ENCODE measurements at regions not wholly inside any gene's neighbourhood (a gene's known extent, or its start where the extent isn't known, plus 50 kb on each side); places are given as distances from the start of the nearest gene placed in this dataset.
"Not testable (repeated sequence)": the region's sequence is repeated elsewhere in the genome, so short reads cannot be mapped to it uniquely, and the experiment has no call there.

DNA sequence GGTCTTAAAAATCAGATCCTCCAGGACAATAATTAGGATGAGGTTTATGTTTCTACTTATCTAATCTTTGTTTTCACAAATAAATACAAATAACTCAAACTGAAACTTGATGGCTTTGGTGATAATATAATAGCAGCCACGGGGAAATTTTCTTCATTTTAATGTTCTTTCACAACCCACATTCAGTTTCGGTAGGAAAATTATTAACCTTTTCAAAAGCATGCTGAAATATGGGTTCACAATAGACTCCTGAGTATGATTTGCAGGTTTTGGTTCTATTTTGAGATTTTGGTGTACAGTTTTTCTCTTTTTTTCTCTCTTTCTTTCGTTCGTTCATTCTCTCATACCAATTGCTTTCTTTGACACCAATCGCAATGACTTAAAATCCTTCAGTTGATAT, 233.9 kb upstream of the PLGLB2 start:
- TF ChIP-seq, protein P1, sequence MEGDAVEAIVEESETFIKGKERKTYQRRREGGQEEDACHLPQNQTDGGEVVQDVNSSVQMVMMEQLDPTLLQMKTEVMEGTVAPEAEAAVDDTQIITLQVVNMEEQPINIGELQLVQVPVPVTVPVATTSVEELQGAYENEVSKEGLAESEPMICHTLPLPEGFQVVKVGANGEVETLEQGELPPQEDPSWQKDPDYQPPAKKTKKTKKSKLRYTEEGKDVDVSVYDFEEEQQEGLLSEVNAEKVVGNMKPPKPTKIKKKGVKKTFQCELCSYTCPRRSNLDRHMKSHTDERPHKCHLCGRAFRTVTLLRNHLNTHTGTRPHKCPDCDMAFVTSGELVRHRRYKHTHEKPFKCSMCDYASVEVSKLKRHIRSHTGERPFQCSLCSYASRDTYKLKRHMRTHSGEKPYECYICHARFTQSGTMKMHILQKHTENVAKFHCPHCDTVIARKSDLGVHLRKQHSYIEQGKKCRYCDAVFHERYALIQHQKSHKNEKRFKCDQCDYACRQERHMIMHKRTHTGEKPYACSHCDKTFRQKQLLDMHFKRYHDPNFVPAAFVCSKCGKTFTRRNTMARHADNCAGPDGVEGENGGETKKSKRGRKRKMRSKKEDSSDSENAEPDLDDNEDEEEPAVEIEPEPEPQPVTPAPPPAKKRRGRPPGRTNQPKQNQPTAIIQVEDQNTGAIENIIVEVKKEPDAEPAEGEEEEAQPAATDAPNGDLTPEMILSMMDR (IDR thresholded peaks at IDR 0.05; ENCODE audit: low read depth, low read length): not testable (repeated sequence)
- TF ChIP-seq POLR2A (IDR thresholded peaks at IDR 0.05; ENCODE audit: extremely low read depth, insufficient read length); MYC (IDR thresholded peaks at IDR 0.05; ENCODE audit: low read depth, low read length): not testable (repeated sequence)
- TF ChIP-seq, protein P2, sequence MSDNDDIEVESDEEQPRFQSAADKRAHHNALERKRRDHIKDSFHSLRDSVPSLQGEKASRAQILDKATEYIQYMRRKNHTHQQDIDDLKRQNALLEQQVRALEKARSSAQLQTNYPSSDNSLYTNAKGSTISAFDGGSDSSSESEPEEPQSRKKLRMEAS (IDR thresholded peaks at IDR 0.05; ENCODE audit: low read depth, low read length): not testable (repeated sequence)
